Neuronal stem cell (in vitro differentiated cells): ENCODE measurements at regions not wholly inside any gene's neighbourhood (a gene's known extent, or its start where the extent isn't known, plus 50 kb on each side); places are given as distances from the start of the nearest gene placed in this dataset.

Experiments used
- DNase-seq: peaks from one replicate; pipeline ENCODE4 v3.0.0-alpha.2; 2013; ENCODE audit warnings: low spot score
- H2AFZ ChIP-seq: one replicate; pipeline ENCODE4 v1.6.1; 2013; ENCODE audit warnings: mild to moderate bottlenecking, low read length, inconsistent platforms
- H2AK5ac ChIP-seq: 2 replicates; pipeline ENCODE4 v1.6.1; 2013; ENCODE audit warnings: low read depth, mild to moderate bottlenecking, inconsistent platforms, low read length, moderate library complexity, mixed read lengths
- H2BK120ac ChIP-seq: 2 replicates; pipeline ENCODE4 v1.6.1; 2013; ENCODE audit warnings: low read depth, mild to moderate bottlenecking, inconsistent platforms, low read length, moderate library complexity, mixed read lengths
- H2BK12ac ChIP-seq: one replicate; pipeline ENCODE4 v1.6.1; 2013; ENCODE audit warnings: low read length, inconsistent platforms
- H2BK15ac ChIP-seq: 2 replicates; pipeline ENCODE4 v1.6.1; 2013; ENCODE audit warnings: mild to moderate bottlenecking, low read length, inconsistent platforms, mixed read lengths
- H2BK5ac ChIP-seq: one replicate; pipeline ENCODE4 v1.6.1; 2013; ENCODE audit warnings: inconsistent platforms, mild to moderate bottlenecking, low read length, moderate library complexity
- H3K14ac ChIP-seq: one replicate; pipeline ENCODE4 v1.6.1; 2013; ENCODE audit warnings: low read length, inconsistent platforms
- H3K18ac ChIP-seq: 2 replicates; pipeline ENCODE4 v1.6.1; 2013; ENCODE audit warnings: low read length, inconsistent platforms
- H3K23ac ChIP-seq: 2 replicates; pipeline ENCODE4 v1.6.1; 2013; ENCODE audit warnings: low read depth, mild to moderate bottlenecking, mixed read lengths, low read length, inconsistent platforms; ENCODE audit not compliant: poor library complexity
- H3K27ac ChIP-seq: replicated peaks from 3 replicates; pipeline ENCODE4 v1.5.1; 2013; ENCODE audit warnings: low read length, inconsistent platforms
- H3K27me3 ChIP-seq, 3 experiments: 2 replicates each; pipeline ENCODE4 v1.6.1; 2013; ENCODE audit warnings: low read length in 3 of 3, mild to moderate bottlenecking in 2 of 3, inconsistent platforms in 1 of 3, low read depth in 1 of 3, mixed read lengths in 1 of 3, moderate library complexity in 1 of 3; ENCODE audit not compliant: control insufficient read depth in 3 of 3, insufficient read depth in 3 of 3
- H3K36me3 ChIP-seq, 2 donors: replicated peaks in 1 of 2; 2 replicates each; pipeline ENCODE4 v1.6.1; 2013; ENCODE audit warnings: low read length in 2 of 2; ENCODE audit not compliant: control insufficient read depth in 2 of 2, insufficient read depth in 2 of 2
- H3K4ac ChIP-seq: 2 replicates; pipeline ENCODE4 v1.6.1; 2013; ENCODE audit warnings: inconsistent platforms, mild to moderate bottlenecking, low read length, moderate library complexity
- H3K4me1 ChIP-seq, 2 donors: 1 replicate in 1 of 2; 2 replicates in 1 of 2; pipeline ENCODE4 v1.6.1; 2013; ENCODE audit warnings: low read length in 2 of 2, low read depth in 1 of 2; ENCODE audit not compliant: control insufficient read depth in 2 of 2, insufficient read depth in 1 of 2
- H3K4me2 ChIP-seq: one replicate; pipeline ENCODE4 v1.6.1; 2013; ENCODE audit warnings: mild to moderate bottlenecking, low read length, inconsistent platforms; ENCODE audit not compliant: insufficient read depth, poor library complexity, severe bottlenecking
- H3K4me3 ChIP-seq, 2 donors: 2 replicates each; pipeline ENCODE4 v1.5.1; 2013; ENCODE audit warnings: low read length in 2 of 2, mild to moderate bottlenecking in 2 of 2, inconsistent platforms in 1 of 2, moderate library complexity in 1 of 2
- H3K79me1 ChIP-seq: one replicate; pipeline ENCODE4 v1.6.1; 2013; ENCODE audit warnings: low read depth, mild to moderate bottlenecking, inconsistent platforms, low read length, moderate library complexity
- H3K9ac ChIP-seq: one replicate; pipeline ENCODE4 v1.6.1; 2013; ENCODE audit warnings: mild to moderate bottlenecking, low read depth, low read length, inconsistent platforms; ENCODE audit not compliant: poor library complexity
- H3K9me3 ChIP-seq, 2 donors: replicated peaks in 1 of 2; 2 replicates each; pipeline versions ENCODE3 to v1.6.1; 2013; ENCODE audit warnings: low read length in 2 of 2, mild to moderate bottlenecking in 2 of 2, inconsistent platforms in 1 of 2, low read depth in 1 of 2, mixed read lengths in 1 of 2, moderate library complexity in 1 of 2; ENCODE audit not compliant: control insufficient read depth in 2 of 2, insufficient read depth in 1 of 2
- H4K8ac ChIP-seq: one replicate; pipeline ENCODE4 v1.6.1; 2013; ENCODE audit warnings: low read depth, mild to moderate bottlenecking, inconsistent platforms, low read length, moderate library complexity
- H4K91ac ChIP-seq: one replicate; pipeline ENCODE4 v1.6.1; 2013; ENCODE audit warnings: low read length, low read depth, mild to moderate bottlenecking, inconsistent platforms; ENCODE audit not compliant: poor library complexity
- WGBS, 2 donors: extraction: QIAGEN DNeasy Blood & Tissue Kit; methylation state at CpG; one replicate each; pipeline ENCODE4 v1.1.7; 2013; ENCODE audit warnings: missing lambda C conversion rate in 2 of 2, mixed read lengths in 1 of 2; ENCODE audit not compliant: insufficient read length in 2 of 2, insufficient replicate concordance in 1 of 2; ENCODE audit errors: extremely low coverage in 2 of 2; 5-methylcytosine and 5-hydroxymethylcytosine counted together

GRCh38 chr5:143692342-143692741 is 119.6 kb upstream of the HMHB1 start:
- no peak overlapping the region for H3K4ac ChIP-seq
- H3K4me1 ChIP-seq: peaks cover 0 to 2% of the 10 kb centered on the region in 2 donors
- H2AFZ ChIP-seq: no peak overlapping the region
- H3K4me2 ChIP-seq: no peak overlapping the region
- no peak overlapping the region for H3K9ac ChIP-seq
- H3K23ac ChIP-seq: no peak overlapping the region
- no peak overlapping the region for H2AK5ac ChIP-seq
- no peak for DNase-seq
- no peak overlapping the region for H3K18ac ChIP-seq
- no peak overlapping the region for H3K4me3 ChIP-seq
- H2BK12ac ChIP-seq: no peak overlapping the region
- no peak overlapping the region for H2BK15ac ChIP-seq
- H2BK5ac ChIP-seq: no peak overlapping the region
- no peak overlapping the region for H2BK120ac ChIP-seq
- no peak overlapping the region for H4K91ac ChIP-seq
- no peaks in the 10 kb centered on the region for H3K79me1 ChIP-seq
- H3K14ac ChIP-seq: no peak overlapping the region
- H3K27ac ChIP-seq: no peak overlapping the region
- H3K36me3 ChIP-seq: no peaks in the 10 kb centered on the region
- peaks cover 0 to 2% (median 0%) of the 10 kb centered on the region in 3 experiments for H3K27me3 ChIP-seq
- no CpG with 5 or more reads among the region's 1 CpG for WGBS, 2 donors
- H3K9me3 ChIP-seq: peaks cover 0 to 4% of the 10 kb centered on the region in 2 donors
- H4K8ac ChIP-seq: no peak overlapping the region

GRCh38 chr5:143691945-143692290 is 120.0 kb upstream of the HMHB1 start:
- Histone ChIP-seq H3K4me1 (peaks cover 0 to 2% of the 10 kb centered on the region in 2 donors), H3K27ac (no peak overlapping the region), H2BK12ac (no peak overlapping the region), H3K27me3 (peaks cover 0 to 2% (median 0%) of the 10 kb centered on the region in 3 experiments), H2AK5ac (no peak overlapping the region), H2BK15ac (no peak overlapping the region), H3K9ac (no peak overlapping the region), H4K91ac (no peak overlapping the region), H3K4me2 (no peak overlapping the region), H2BK120ac (no peak overlapping the region), H3K4me3 (no peak overlapping the region), H3K79me1 (no peaks in the 10 kb centered on the region), H3K18ac (no peak overlapping the region), H3K36me3 (no peaks in the 10 kb centered on the region), H2BK5ac (no peak overlapping the region), H2AFZ (no peak overlapping the region), H3K4ac (no peak overlapping the region), H4K8ac (no peak overlapping the region), H3K14ac (no peak overlapping the region), H3K9me3 (peaks cover 0 to 4% of the 10 kb centered on the region in 2 donors), H3K23ac (no peak overlapping the region)
- 100% methylated on average over 3 of the region's 5 CpGs; no CpG with 5 or more reads in 1 of the 2 donors for WGBS, 2 donors
- no peak for DNase-seq

- Histone ChIP-seq H3K14ac (no peak overlapping the region), H3K4me3 (no peak overlapping the region), H3K4ac (no peak overlapping the region), H3K27ac (no peak overlapping the region), H3K18ac (no peak overlapping the region), H2BK12ac (no peak overlapping the region), H3K4me1 (peaks cover 0 to 2% of the 10 kb centered on the region in 2 donors), H2AFZ (no peak overlapping the region), H3K9ac (no peak overlapping the region), H3K79me1 (no peaks in the 10 kb centered on the region), H2BK120ac (no peak overlapping the region), H3K27me3 (peaks cover 0 to 2% (median 0%) of the 10 kb centered on the region in 3 experiments), H3K9me3 (peaks cover 0 to 4% of the 10 kb centered on the region in 2 donors), H2BK15ac (no peak overlapping the region), H3K4me2 (no peak overlapping the region), H3K36me3 (no peaks in the 10 kb centered on the region), H4K8ac (no peak overlapping the region), H4K91ac (no peak overlapping the region), H3K23ac (no peak overlapping the region), H2AK5ac (no peak overlapping the region), H2BK5ac (no peak overlapping the region)
- WGBS, 2 donors: no CpG with 5 or more reads among the region's 3 CpGs
- no peak for DNase-seq
Measured at GRCh38 chr5:143691287-143691944, 120.5 kb upstream of the HMHB1 start.

GRCh38 chr5:143687604-143688003 is 124.4 kb upstream of the HMHB1 start:
- no peak overlapping the region for H2BK120ac ChIP-seq
- H2BK5ac ChIP-seq: no peak overlapping the region
- no peak overlapping the region for H3K18ac ChIP-seq
- DNase-seq: no peak
- no peaks in the 10 kb centered on the region for H3K79me1 ChIP-seq
- H3K23ac ChIP-seq: no peak overlapping the region
- H3K27ac ChIP-seq: no peak overlapping the region
- peaks cover 0 to 2% (median 0%) of the 10 kb centered on the region in 3 experiments for H3K27me3 ChIP-seq
- no peak overlapping the region for H4K91ac ChIP-seq
- no peak overlapping the region for H2AK5ac ChIP-seq
- H2BK12ac ChIP-seq: no peak overlapping the region
- peaks cover 0 to 2% of the 10 kb centered on the region in 2 donors for H3K9me3 ChIP-seq
- H3K14ac ChIP-seq: no peak overlapping the region
- no peak overlapping the region for H3K4me3 ChIP-seq
- H3K9ac ChIP-seq: no peak overlapping the region
- no peak overlapping the region for H2BK15ac ChIP-seq
- H4K8ac ChIP-seq: no peak overlapping the region
- no peaks in the 10 kb centered on the region for H3K4me1 ChIP-seq
- no peak overlapping the region for H2AFZ ChIP-seq
- H3K4me2 ChIP-seq: no peak overlapping the region
- H3K36me3 ChIP-seq: no peaks in the 10 kb centered on the region
- no peak overlapping the region for H3K4ac ChIP-seq
